HEK293 (cell line): ENCODE measurements at regions not wholly inside any gene's neighbourhood (a gene's known extent, or its start where the extent isn't known, plus 50 kb on each side); places are given as distances from the start of the nearest gene placed in this dataset.

ENCODE experiments used
- CTCF ChIA-PET: fragments of 350-600 bp; formaldehyde crosslinking; extraction: SDS; loops from one replicate; lab custom pipeline; 2021; ENCODE audit warnings: antibody characterized with exemption; lab: Yijun Ruan, JAX
- POLR2A ChIA-PET: fragments of 300-600 bp; formaldehyde crosslinking; extraction: SDS; loops from one replicate; lab custom pipeline; 2020; ENCODE audit warnings: antibody characterized with exemption, inconsistent platforms; lab: Yijun Ruan, JAX
- H3K27ac ChIP-seq: fragments of 200-500 bp; sonication (Bioruptor generic); 2 replicates; pipeline ENCODE4 v1.5.1; 2014; ENCODE audit warnings: low read depth, low read length, control low read depth, inconsistent platforms; ENCODE audit errors: extremely low read depth
- H3K36me3 ChIP-seq, 2 experiments: fragments of 200-500 bp in 1 of 2; sonication (Bioruptor generic) in 1 of 2; 1 replicate in 1 of 2; 2 replicates in 1 of 2; pipeline ENCODE4 v1.5.1; 2014 to 2017; ENCODE audit warnings: inconsistent platforms in 2 of 2, low read length in 2 of 2; ENCODE audit not compliant: control insufficient read depth in 2 of 2, insufficient read depth in 1 of 2
- H3K4me1 ChIP-seq: fragments of 200-500 bp; sonication (Bioruptor generic); 2 replicates; pipeline ENCODE4 v1.5.1; 2014; ENCODE audit warnings: mild to moderate bottlenecking, low read length, inconsistent platforms; ENCODE audit not compliant: control insufficient read depth, insufficient read depth
- H3K4me3 ChIP-seq: 2 replicates; pipeline ENCODE4 v1.5.1; 2011; ENCODE audit warnings: low read depth, mild to moderate bottlenecking, control low read depth, low read length, moderate library complexity
- H3K9me3 ChIP-seq: fragments of 200-500 bp; sonication (Bioruptor generic); 2 replicates; pipeline ENCODE4 v1.5.1; 2014; ENCODE audit warnings: low read depth, low read length, inconsistent platforms; ENCODE audit not compliant: control insufficient read depth, insufficient read depth
- KLF9 ChIP-seq: fragments of 450-650 bp; formaldehyde crosslinking; IDR thresholded peaks from 2 replicates; pipeline ENCODE4 v1.5.1; 2016; ENCODE audit warnings: missing biosample characterization, missing genetic modification characterization, low read depth
- PATZ1 ChIP-seq: fragments of 450-650 bp; formaldehyde crosslinking; IDR thresholded peaks from 2 replicates; pipeline ENCODE4 v1.5.1; 2016; ENCODE audit warnings: missing biosample characterization, missing genetic modification characterization
- PRDM2 ChIP-seq: fragments of 450-650 bp; formaldehyde crosslinking; IDR thresholded peaks from 2 replicates; pipeline ENCODE4 v1.5.1; 2016; ENCODE audit warnings: missing biosample characterization, missing genetic modification characterization, borderline replicate concordance
- SCRT2 ChIP-seq: fragments of 450-650 bp; formaldehyde crosslinking; IDR thresholded peaks from 2 replicates; pipeline ENCODE4 v1.5.1; 2016; ENCODE audit warnings: missing biosample characterization, missing genetic modification characterization
- TCF7L2 ChIP-seq: IDR thresholded peaks from 2 replicates; pipeline ENCODE4 v1.6.1; 2011; ENCODE audit warnings: low read depth, mild to moderate bottlenecking, inconsistent platforms, low read length, moderate library complexity, borderline replicate concordance
- TSHZ1 ChIP-seq: fragments of 450-650 bp; formaldehyde crosslinking; IDR thresholded peaks from 2 replicates; pipeline ENCODE4 v1.5.1; 2016; ENCODE audit warnings: missing biosample characterization, missing genetic modification characterization, borderline replicate concordance
- ZNF114 ChIP-seq: fragments of 450-650 bp; formaldehyde crosslinking; IDR thresholded peaks from 2 replicates; pipeline ENCODE4 v1.5.0; 2017; ENCODE audit warnings: missing biosample characterization, missing genetic modification characterization
- ZNF133 ChIP-seq: fragments of 450-650 bp; formaldehyde crosslinking; IDR thresholded peaks from 2 replicates; pipeline ENCODE4 v1.5.1; 2016; ENCODE audit warnings: missing biosample characterization, missing genetic modification characterization
- ZNF148 ChIP-seq: fragments of 450-650 bp; formaldehyde crosslinking; IDR thresholded peaks from 2 replicates; pipeline ENCODE4 v1.5.0; 2017; ENCODE audit warnings: missing biosample characterization, missing genetic modification characterization, borderline replicate concordance
- ZNF18 ChIP-seq: fragments of 450-650 bp; formaldehyde crosslinking; IDR thresholded peaks from 2 replicates; pipeline ENCODE4 v1.5.1; 2016; ENCODE audit warnings: missing biosample characterization, missing genetic modification characterization
- ZNF184 ChIP-seq: fragments of 450-650 bp; IDR thresholded peaks from 2 replicates; pipeline ENCODE4 v1.5.1; 2018; ENCODE audit warnings: missing biosample characterization, mild to moderate bottlenecking, missing genetic modification characterization
- ZNF394 ChIP-seq: fragments of 450-650 bp; formaldehyde crosslinking; IDR thresholded peaks from 2 replicates; pipeline ENCODE4 v1.5.1; 2016; ENCODE audit warnings: missing biosample characterization, missing genetic modification characterization, mild to moderate bottlenecking, moderate library complexity, borderline replicate concordance
- ZNF555 ChIP-seq: fragments of 450-650 bp; formaldehyde crosslinking; conservative IDR thresholded peaks from 2 replicates; pipeline ENCODE4 v1.5.1; 2017; ENCODE audit warnings: missing biosample characterization, mild to moderate bottlenecking, missing genetic modification characterization, inconsistent platforms
- ZNF571 ChIP-seq: fragments of 450-650 bp; formaldehyde crosslinking; IDR thresholded peaks from 2 replicates; pipeline ENCODE4 v1.5.0; 2017; ENCODE audit warnings: missing biosample characterization, missing genetic modification characterization
- ZNF776 ChIP-seq: fragments of 450-650 bp; formaldehyde crosslinking; IDR thresholded peaks from 2 replicates; pipeline ENCODE4 v1.5.0; 2017; ENCODE audit warnings: missing biosample characterization, missing genetic modification characterization, borderline replicate concordance
- ZNF791 ChIP-seq: fragments of 450-650 bp; formaldehyde crosslinking; IDR thresholded peaks from 2 replicates; pipeline ENCODE4 v1.5.1; 2016; ENCODE audit warnings: missing biosample characterization, missing genetic modification characterization
- ZNF792 ChIP-seq: fragments of 450-650 bp; formaldehyde crosslinking; IDR thresholded peaks from 2 replicates; pipeline ENCODE4 v1.5.1; 2016; ENCODE audit warnings: missing biosample characterization, missing genetic modification characterization
- ZNF830 ChIP-seq: fragments of 450-650 bp; IDR thresholded peaks from 2 replicates; pipeline ENCODE4 v1.5.0; 2018; ENCODE audit warnings: missing biosample characterization, missing genetic modification characterization, low read depth, mild to moderate bottlenecking, moderate library complexity
- TF ChIP-seq, protein P1 (sequence below): fragments of 450-650 bp; formaldehyde crosslinking; IDR thresholded peaks from 2 replicates; pipeline ENCODE4 v1.5.1; 2017; ENCODE audit warnings: missing biosample characterization, mild to moderate bottlenecking, missing genetic modification characterization, moderate library complexity

- no peaks in the 10 kb centered on the region for H3K36me3 ChIP-seq
- H3K9me3 ChIP-seq = no peaks in the 10 kb centered on the region
- CTCF ChIA-PET = no interaction called here
- no peaks in the 10 kb centered on the region for H3K4me1 ChIP-seq
- POLR2A ChIA-PET = no interaction called here
- no peak overlapping the region for H3K4me3 ChIP-seq
- H3K27ac ChIP-seq = no peak overlapping the region
- TF ChIP-seq PRDM2 (tag by site-specific recombination) = no peak
- TF ChIP-seq ZNF571 (tag by site-specific recombination) = no peak
- no peak for TF ChIP-seq PATZ1 (tag by site-specific recombination)
- no peak for TF ChIP-seq TSHZ1
- no peak for TF ChIP-seq ZNF18 (tag by site-specific recombination)
- no peak for TF ChIP-seq ZNF776 (tag by site-specific recombination)
- no peak for TF ChIP-seq TCF7L2
- no peak for TF ChIP-seq ZNF791
- TF ChIP-seq ZNF114 = no peak
- TF ChIP-seq ZNF148 (tag by site-specific recombination) = no peak
- TF ChIP-seq ZNF133 (tag by site-specific recombination) = no peak
- no peak for TF ChIP-seq ZNF184
- no peak for TF ChIP-seq SCRT2 (tag by site-specific recombination)
- TF ChIP-seq ZNF830 = no peak
- no peak for TF ChIP-seq KLF9 (tag by site-specific recombination)
- no peak for TF ChIP-seq ZNF394
- no peak for TF ChIP-seq ZNF555 (tag by site-specific recombination)
- TF ChIP-seq, protein P1, sequence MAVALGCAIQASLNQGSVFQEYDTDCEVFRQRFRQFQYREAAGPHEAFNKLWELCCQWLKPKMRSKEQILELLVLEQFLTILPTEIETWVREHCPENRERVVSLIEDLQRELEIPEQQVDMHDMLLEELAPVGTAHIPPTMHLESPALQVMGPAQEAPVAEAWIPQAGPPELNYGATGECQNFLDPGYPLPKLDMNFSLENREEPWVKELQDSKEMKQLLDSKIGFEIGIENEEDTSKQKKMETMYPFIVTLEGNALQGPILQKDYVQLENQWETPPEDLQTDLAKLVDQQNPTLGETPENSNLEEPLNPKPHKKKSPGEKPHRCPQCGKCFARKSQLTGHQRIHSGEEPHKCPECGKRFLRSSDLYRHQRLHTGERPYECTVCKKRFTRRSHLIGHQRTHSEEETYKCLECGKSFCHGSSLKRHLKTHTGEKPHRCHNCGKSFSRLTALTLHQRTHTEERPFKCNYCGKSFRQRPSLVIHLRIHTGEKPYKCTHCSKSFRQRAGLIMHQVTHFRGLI (tag by site-specific recombination) = no peak
- TF ChIP-seq ZNF792 (tag by site-specific recombination) = no peak
Observed at GRCh38 chr14:79939235-79939634, 272.1 kb downstream of the DIO2 start.
